Astrocyte of the cerebellum (primary cell): ENCODE measurements at regions not wholly inside any gene's neighbourhood (a gene's known extent, or its start where the extent isn't known, plus 50 kb on each side); places are given as distances from the start of the nearest gene placed in this dataset.

Source experiments
- DNase-seq: peaks from one replicate; pipeline ENCODE4 v3.0.0-alpha.2; 2011; ENCODE audit warnings: low read depth
- H3K4me3 ChIP-seq: 2 replicates; pipeline ENCODE4 v1.5.1; 2011; ENCODE audit warnings: mild to moderate bottlenecking, low read depth, low read length, moderate library complexity
- in situ Hi-C: cut with HindIII; loops from 2 replicates; pipeline ENCODE4 v1.10.0; 2017; ENCODE audit warnings: low sequenced_read_pairs
- TF ChIP-seq, protein P1 (sequence below): IDR thresholded peaks from 2 replicates; pipeline ENCODE4 v1.5.1; 2012; ENCODE audit warnings: low read length, low read depth, moderate library complexity, mild to moderate bottlenecking; ENCODE audit errors: missing control alignments

- TF ChIP-seq, protein P1, sequence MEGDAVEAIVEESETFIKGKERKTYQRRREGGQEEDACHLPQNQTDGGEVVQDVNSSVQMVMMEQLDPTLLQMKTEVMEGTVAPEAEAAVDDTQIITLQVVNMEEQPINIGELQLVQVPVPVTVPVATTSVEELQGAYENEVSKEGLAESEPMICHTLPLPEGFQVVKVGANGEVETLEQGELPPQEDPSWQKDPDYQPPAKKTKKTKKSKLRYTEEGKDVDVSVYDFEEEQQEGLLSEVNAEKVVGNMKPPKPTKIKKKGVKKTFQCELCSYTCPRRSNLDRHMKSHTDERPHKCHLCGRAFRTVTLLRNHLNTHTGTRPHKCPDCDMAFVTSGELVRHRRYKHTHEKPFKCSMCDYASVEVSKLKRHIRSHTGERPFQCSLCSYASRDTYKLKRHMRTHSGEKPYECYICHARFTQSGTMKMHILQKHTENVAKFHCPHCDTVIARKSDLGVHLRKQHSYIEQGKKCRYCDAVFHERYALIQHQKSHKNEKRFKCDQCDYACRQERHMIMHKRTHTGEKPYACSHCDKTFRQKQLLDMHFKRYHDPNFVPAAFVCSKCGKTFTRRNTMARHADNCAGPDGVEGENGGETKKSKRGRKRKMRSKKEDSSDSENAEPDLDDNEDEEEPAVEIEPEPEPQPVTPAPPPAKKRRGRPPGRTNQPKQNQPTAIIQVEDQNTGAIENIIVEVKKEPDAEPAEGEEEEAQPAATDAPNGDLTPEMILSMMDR: no peak
- no peak for DNase-seq
- in situ Hi-C loops: no loop called here
- H3K4me3 ChIP-seq: no peak overlapping the region
Measured at GRCh38 chr13:69477451-69477850, 630.2 kb upstream of the ATXN8OS start.

DNA sequence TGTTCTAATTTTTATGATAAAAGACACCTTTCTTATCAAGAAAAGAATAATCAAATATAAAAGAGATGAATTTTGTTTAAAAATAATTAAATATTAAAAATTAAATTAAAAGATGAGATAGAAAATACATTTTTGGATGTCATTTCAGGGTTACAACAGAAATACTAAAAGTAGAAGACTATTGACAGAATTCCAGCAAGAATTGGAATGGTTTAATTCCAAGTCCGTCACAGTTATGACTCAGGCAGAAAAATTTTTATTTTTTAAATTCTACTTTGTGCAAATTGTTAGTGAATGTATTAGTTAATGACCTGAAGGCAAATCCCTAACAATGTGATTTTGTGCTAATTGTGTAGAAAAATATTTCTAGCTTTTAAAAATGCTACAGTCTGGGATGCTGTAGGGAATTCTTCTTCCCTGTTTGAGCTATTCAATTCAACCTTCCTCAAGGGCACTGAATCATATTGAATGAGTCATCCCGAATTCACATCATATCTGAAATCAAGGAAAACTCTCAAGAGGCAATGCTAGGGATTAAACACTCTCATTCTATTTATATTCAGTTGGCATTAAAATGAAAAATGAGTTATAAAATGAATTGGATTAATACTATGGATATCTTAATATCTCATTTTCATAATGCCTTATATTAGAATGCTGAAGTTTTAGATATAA, 633.5 kb upstream of the ATXN8OS start:
- in situ Hi-C loops: no loop called here
- peak; percentile 4 for DNase-seq
- TF ChIP-seq, protein P1: no peak
- H3K4me3 ChIP-seq: no peak overlapping the region

DNA sequence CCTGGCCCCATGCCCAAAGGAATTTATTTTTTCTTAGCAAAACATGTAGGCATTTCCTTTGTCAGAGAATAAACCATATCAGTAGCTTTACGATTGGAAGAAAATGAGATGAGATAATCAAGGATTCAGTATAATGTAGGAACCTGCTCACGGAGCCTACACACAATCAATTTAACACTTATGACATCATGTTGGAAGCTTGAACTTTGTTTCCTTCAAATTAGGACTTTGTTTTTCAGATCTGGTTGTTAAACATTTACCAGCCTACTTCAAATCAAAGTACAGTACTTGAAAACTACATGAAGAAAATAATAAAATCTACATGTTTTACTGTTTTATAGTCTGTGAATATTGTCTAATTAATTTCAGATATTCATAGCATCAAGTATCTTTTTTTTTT, 639.0 kb upstream of the ATXN8OS start:
- DNase-seq: no peak
- in situ Hi-C loops: no loop called here
- TF ChIP-seq, protein P1: no peak
- no peak overlapping the region for H3K4me3 ChIP-seq

GRCh38 chr13:69461397-69461796, 646.2 kb upstream of the ATXN8OS start:
- peak; percentile 34 for DNase-seq
- H3K4me3 ChIP-seq: no peak overlapping the region
- TF ChIP-seq, protein P1: no peak
- in situ Hi-C loops: no loop called here

- DNase-seq: no peak
- no peak overlapping the region for H3K4me3 ChIP-seq
- TF ChIP-seq, protein P1: no peak
- in situ Hi-C loops: no loop called here
Measured at GRCh38 chr13:69459346-69459745, 648.3 kb upstream of the ATXN8OS start.

DNA sequence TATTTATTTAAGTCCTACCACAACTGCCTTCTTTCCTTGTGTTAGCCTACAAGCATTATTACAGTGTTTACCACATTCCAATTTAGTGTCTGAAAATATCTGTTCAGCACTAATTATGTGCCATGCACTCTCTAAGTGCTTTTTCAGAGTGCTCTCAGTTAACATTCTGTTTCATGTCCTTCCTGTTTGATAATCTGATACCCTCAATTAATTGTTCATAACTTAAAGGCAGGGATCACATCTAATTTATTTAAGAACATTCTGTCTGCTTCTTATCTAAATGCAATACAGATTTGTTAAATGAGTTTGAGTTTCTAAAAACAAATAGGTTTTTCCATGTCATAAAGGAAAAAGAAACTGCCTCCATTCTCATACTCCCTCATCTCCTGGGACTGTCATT, 649.6 kb upstream of the ATXN8OS start:
- TF ChIP-seq, protein P1: no peak
- DNase-seq: no peak
- in situ Hi-C loops: no loop called here
- no peak overlapping the region for H3K4me3 ChIP-seq
